Prostate gland (tissue), 2 donors: ENCODE measurements at regions not wholly inside any gene's neighbourhood (a gene's known extent, or its start where the extent isn't known, plus 50 kb on each side); places are given as distances from the start of the nearest gene placed in this dataset.

ENCODE experiments used
- DNase-seq: peaks from one replicate; pipeline ENCODE4 v3.0.0-alpha.2; 2019; ENCODE audit warnings: low spot score
- H3K27ac ChIP-seq, 2 donors: fragments of 200-600 bp; sonication (generic); 2 replicates each; pipeline ENCODE4 v1.5.1; 2017 to 2019
- H3K27me3 ChIP-seq: fragments of 200-600 bp; sonication (generic); replicated peaks from 2 replicates; pipeline ENCODE4 v1.5.1; 2019; ENCODE audit not compliant: insufficient read depth
- H3K36me3 ChIP-seq, 2 donors: fragments of 200-600 bp; sonication (generic); 1 replicate in 1 of 2; 2 replicates in 1 of 2; pipeline versions ENCODE4 v1.5.1 to v1.8.1; 2017 to 2019
- H3K4me1 ChIP-seq: fragments of 200-600 bp; sonication (generic); replicated peaks from 2 replicates; pipeline ENCODE4 v1.5.1; 2019
- H3K4me3 ChIP-seq, 2 donors: fragments of 200-600 bp; sonication (generic); 2 replicates each; pipeline ENCODE4 v1.5.1; 2017 to 2019
- H3K9me3 ChIP-seq: fragments of 200-600 bp; sonication (generic); 2 replicates; pipeline ENCODE4 v1.5.1; 2017
- POLR2A ChIP-seq: fragments of 450-650 bp; IDR thresholded peaks from one replicate; pipeline ENCODE4 v1.6.1; 2016; ENCODE audit warnings: antibody characterized with exemption, mild to moderate bottlenecking
- POLR2AphosphoS5 ChIP-seq: sonication (generic); formaldehyde crosslinking; IDR thresholded peaks from one replicate; pipeline ENCODE4 v1.6.1; 2017; ENCODE audit warnings: antibody characterized with exemption
- WGBS: methylation state at CpG from one replicate; pipeline ENCODE4 v1.1.5; 2018; 5-methylcytosine and 5-hydroxymethylcytosine counted together
- intact Hi-C: fragments of 100-400 bp; cut with DNase I; formaldehyde crosslinking; loops from one replicate; pipeline ENCODE4 v1.14.2; 2022
- TF ChIP-seq, protein P1 (sequence below), 4 experiments: fragments of 200-600 bp in 2 of 4; fragments of 450-650 bp in 2 of 4; sonication (generic) in 2 of 4; IDR thresholded peaks; 1 replicate in 3 of 4; 2 replicates in 1 of 4; pipeline ENCODE4 v1.5.1; 2016 to 2019; ENCODE audit warnings: antibody characterized with exemption in 4 of 4, mild to moderate bottlenecking in 2 of 4, moderate library complexity in 2 of 4

DNA sequence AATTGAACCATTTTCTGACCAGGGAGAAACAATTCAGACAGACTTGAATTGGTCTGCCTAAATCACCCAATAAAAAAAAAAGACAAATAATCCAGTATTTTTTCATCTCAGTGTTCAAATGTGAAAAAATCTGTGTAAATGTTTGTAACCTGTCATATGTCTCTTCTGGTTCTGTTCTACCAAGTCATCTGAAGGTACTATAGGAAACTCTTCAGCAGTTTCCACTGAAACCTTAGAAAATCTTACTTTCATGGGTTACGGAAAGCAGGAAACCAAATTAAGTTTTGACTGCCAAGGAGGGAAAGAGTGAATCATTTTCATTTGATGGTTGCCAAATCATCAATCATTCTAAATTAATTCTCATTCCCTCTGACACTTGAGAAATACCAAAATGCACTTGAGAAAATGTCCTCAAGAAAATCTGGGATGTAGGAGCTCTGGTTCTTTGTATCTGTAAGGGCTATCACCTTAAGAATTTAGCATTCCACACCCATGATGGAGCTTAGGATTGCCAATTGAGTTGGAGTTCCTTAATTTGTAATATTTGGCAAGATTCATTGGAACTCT is 278.2 kb upstream of the KCNH8 start:
- Histone ChIP-seq H3K36me3 (no peaks in the 10 kb centered on the region), H3K4me1 (no peaks in the 10 kb centered on the region), H3K27ac (no peak overlapping the region), H3K4me3 (no peak overlapping the region), H3K27me3 (no peaks in the 10 kb centered on the region), H3K9me3 (no peaks in the 10 kb centered on the region)
- no peak for DNase-seq
- intact Hi-C loops, result no loop called here
- TF ChIP-seq, protein P1, sequence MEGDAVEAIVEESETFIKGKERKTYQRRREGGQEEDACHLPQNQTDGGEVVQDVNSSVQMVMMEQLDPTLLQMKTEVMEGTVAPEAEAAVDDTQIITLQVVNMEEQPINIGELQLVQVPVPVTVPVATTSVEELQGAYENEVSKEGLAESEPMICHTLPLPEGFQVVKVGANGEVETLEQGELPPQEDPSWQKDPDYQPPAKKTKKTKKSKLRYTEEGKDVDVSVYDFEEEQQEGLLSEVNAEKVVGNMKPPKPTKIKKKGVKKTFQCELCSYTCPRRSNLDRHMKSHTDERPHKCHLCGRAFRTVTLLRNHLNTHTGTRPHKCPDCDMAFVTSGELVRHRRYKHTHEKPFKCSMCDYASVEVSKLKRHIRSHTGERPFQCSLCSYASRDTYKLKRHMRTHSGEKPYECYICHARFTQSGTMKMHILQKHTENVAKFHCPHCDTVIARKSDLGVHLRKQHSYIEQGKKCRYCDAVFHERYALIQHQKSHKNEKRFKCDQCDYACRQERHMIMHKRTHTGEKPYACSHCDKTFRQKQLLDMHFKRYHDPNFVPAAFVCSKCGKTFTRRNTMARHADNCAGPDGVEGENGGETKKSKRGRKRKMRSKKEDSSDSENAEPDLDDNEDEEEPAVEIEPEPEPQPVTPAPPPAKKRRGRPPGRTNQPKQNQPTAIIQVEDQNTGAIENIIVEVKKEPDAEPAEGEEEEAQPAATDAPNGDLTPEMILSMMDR (IDR thresholded peaks at IDR 0.05), result no peak
- no peak for TF ChIP-seq POLR2A
- no peak for TF ChIP-seq POLR2AphosphoS5
- WGBS, result 79% methylated on average over 1 of the region's 1 CpG

DNA sequence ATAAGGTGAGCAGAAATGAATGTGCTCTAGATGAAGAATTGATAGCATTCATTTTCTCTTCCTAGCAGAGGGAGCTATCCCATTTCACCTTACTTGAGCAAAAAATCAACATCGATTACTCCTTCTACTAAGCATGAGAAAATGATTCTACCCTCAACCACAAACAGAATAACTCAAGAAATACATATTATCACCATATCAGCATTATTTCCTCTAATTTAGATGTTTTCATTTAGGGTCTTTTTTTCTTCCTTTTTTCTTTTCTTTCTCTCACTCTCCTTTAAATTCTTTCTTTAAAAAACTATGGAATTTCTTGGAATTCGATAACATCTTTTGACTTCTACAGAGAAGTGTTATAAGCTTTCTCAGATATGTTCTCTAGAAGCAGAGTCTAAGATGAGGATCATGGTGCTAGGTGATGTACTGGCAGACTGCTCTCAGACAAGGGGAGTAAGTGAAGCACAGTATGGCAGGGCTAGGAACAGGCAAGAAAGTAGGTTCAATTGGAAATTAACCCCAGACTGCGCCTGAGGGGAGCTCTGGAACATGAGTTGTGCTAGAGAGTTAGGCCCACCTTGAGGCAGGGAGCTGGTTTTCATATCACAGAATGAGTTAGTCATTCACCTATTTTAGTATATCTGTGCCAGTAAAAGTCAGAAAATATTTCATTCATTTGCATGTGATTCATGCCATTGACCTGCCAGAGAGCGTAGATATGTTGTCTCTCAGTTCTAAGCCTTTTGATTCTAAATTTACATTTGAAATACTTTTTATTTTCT is 279.2 kb upstream of the KCNH8 start:
- H3K9me3 ChIP-seq, result no peaks in the 10 kb centered on the region
- H3K4me1 ChIP-seq, result no peaks in the 10 kb centered on the region
- TF ChIP-seq, protein P1 (IDR thresholded peaks at IDR 0.05), result no peak
- 92% methylated on average over 4 of the region's 4 CpGs for WGBS
- H3K36me3 ChIP-seq, result no peaks in the 10 kb centered on the region
- H3K27me3 ChIP-seq, result no peaks in the 10 kb centered on the region
- intact Hi-C loops, result no loop called here
- no peak for DNase-seq
- no peak overlapping the region for H3K27ac ChIP-seq
- H3K4me3 ChIP-seq, result no peak overlapping the region

DNA sequence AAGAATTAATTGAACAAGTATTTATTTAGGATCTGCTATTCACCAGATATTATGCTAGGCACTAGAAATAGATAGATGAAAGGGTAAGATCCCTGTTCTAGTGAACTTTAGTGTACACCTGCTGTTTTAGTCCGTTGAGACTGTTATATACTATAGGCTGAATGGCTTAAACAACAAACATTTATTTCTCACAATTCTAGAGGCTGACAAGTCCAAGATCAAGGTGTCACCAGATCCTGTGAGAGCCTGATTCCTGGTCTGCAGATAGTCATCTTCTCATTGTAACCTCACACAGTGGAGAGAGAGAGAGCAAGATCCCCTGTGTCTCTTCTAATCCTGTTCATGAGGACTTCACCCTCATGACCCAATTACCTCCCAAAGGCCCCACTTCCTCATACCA is 281.4 kb upstream of the KCNH8 start:
- no peak for DNase-seq
- Histone ChIP-seq H3K36me3 (no peaks in the 10 kb centered on the region), H3K4me3 (no peak overlapping the region), H3K9me3 (no peaks in the 10 kb centered on the region), H3K27me3 (no peaks in the 10 kb centered on the region), H3K4me1 (no peaks in the 10 kb centered on the region), H3K27ac (no peak overlapping the region)
- 76% methylated on average over 1 of the region's 1 CpG for WGBS
- intact Hi-C loops, result no loop called here
- TF ChIP-seq, protein P1 (IDR thresholded peaks at IDR 0.05), result no peak
- TF ChIP-seq POLR2AphosphoS5 (no peak), POLR2A (no peak)

DNA sequence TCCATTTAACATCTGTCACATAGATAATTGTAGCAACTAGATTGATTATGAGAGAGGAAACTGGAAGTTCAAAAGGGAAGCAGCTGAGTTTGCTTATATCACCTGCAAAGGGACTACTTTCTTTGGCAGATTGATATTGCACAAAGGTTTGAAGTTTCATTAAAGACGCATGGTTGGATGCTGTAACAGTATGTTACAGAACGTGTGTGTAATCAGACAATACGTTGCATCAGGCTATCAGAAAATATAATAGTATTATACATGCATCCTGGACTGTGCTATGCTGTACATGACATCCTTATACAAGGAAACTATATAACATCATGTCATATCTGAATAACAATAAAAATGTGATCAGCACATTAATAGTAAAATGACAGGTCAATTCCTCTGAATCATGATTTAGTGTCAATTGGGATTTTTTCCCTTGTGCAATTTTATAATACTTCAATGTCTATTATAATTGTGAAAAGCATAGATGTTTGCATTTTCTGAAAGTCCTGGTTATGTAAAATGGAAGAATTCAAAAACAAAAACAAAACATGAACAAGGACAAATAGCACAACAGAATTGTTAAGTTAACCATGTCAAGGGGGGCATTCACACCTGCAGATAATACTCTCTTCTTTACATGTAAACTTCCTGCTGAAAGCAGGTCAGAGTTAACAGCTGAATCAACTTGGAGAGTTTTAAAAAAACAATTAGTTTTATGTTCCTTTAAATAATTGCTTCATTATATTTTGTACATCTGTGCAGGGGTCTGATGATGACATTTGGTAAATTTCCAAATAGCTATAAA is 283.2 kb upstream of the KCNH8 start:
- intact Hi-C loops, result no loop called here
- WGBS, result 56% methylated on average over 3 of the region's 3 CpGs
- Histone ChIP-seq H3K36me3 (no peaks in the 10 kb centered on the region), H3K4me1 (no peaks in the 10 kb centered on the region), H3K27me3 (no peaks in the 10 kb centered on the region), H3K9me3 (no peaks in the 10 kb centered on the region), H3K27ac (no peak overlapping the region), H3K4me3 (no peak overlapping the region)
- TF ChIP-seq, protein P1 (IDR thresholded peaks at IDR 0.05), result no peak
- TF ChIP-seq POLR2A, result no peak
- no peak for TF ChIP-seq POLR2AphosphoS5
- DNase-seq, result no peak
